Esophagus squamous epithelium (tissue), 5 donors: ENCODE measurements at regions not wholly inside any gene's neighbourhood (a gene's known extent, or its start where the extent isn't known, plus 50 kb on each side); places are given as distances from the start of the nearest gene placed in this dataset.

Experiments used
- DNase-seq: peaks from one replicate; lab custom pipeline; 2025; lab: John Stamatoyannopoulos, UW
- H3K27ac ChIP-seq, 4 donors: fragments of 200-600 bp; sonication (generic); one replicate each; pipeline ENCODE4 v1.5.1; 2016 to 2019; ENCODE audit warnings: mild to moderate bottlenecking in 1 of 4
- H3K27me3 ChIP-seq, 4 donors: fragments of 200-600 bp; sonication (generic); 1 replicate in 3 of 4; 2 replicates in 1 of 4; pipeline versions ENCODE4 v1.5.1 to v1.6.0; 2017 to 2021; ENCODE audit warnings: antibody characterized with exemption in 1 of 4
- H3K36me3 ChIP-seq, 3 donors: fragments of 200-600 bp; sonication (generic); one replicate each; pipeline ENCODE4 v1.5.1; 2016 to 2019
- H3K4me1 ChIP-seq, 3 donors: fragments of 200-600 bp; sonication (generic); one replicate each; pipeline ENCODE4 v1.5.1; 2017 to 2019
- H3K4me3 ChIP-seq, 4 donors: fragments of 200-600 bp; sonication (generic); 1 replicate in 3 of 4; 2 replicates in 1 of 4; pipeline ENCODE4 v1.5.1; 2016 to 2019; ENCODE audit warnings: mild to moderate bottlenecking in 2 of 4, moderate library complexity in 1 of 4
- H3K9me3 ChIP-seq, 3 donors: fragments of 200-600 bp; sonication (generic); one replicate each; pipeline ENCODE4 v1.5.1; 2016 to 2019
- POLR2A ChIP-seq, 4 donors: fragments of 450-650 bp; IDR thresholded peaks; one replicate each; pipeline ENCODE4 v1.6.1; 2017; ENCODE audit warnings: antibody characterized with exemption in 4 of 4, mild to moderate bottlenecking in 4 of 4, moderate library complexity in 3 of 4
- WGBS, 2 donors: methylation state at CpG; one replicate each; pipeline ENCODE4 v1.1.5; 2018; 5-methylcytosine and 5-hydroxymethylcytosine counted together
- intact Hi-C: fragments of 100-400 bp; cut with DNase I; formaldehyde crosslinking; loops from one replicate; pipeline ENCODE4 v1.15.0; 2022
- TF ChIP-seq, protein P1 (sequence below), 6 experiments: fragments of 450-650 bp in 4 of 6; fragments of 200-600 bp in 2 of 6; sonication (generic) in 2 of 6; IDR thresholded peaks; one replicate each; pipeline ENCODE4 v1.5.1; 2016 to 2019; ENCODE audit warnings: antibody characterized with exemption in 6 of 6, mild to moderate bottlenecking in 4 of 6, moderate library complexity in 4 of 6
- donor health status: DM: yes; HTN: yes; CAD: no.

DNA sequence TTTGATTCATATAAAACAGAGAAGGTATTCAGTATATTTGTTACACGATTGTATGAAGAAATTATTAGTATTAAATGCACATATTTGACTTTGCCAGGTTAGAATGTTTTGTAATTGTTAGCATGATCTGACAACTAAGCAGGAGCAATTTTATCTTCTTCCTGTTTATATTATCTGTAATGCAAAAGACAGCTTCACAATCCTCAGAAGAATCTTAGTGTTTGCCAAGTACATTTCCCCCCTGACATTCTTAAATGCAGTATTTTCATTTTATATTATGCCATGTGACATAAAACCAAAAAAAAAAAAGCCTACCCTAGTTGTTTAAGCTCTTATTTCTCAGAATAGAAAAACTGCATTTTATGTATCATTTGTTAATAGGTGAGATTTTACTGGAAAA lies 469.4 kb downstream of the FOXG1 start:
- intact Hi-C loops: no loop called here
- H3K36me3 ChIP-seq: no peaks in the 10 kb centered on the region
- WGBS, 2 donors: 31 to 36% methylated on average over 1 of the region's 1 CpG
- no peak for DNase-seq
- H3K27ac ChIP-seq: no peak overlapping the region
- TF ChIP-seq, protein P1, sequence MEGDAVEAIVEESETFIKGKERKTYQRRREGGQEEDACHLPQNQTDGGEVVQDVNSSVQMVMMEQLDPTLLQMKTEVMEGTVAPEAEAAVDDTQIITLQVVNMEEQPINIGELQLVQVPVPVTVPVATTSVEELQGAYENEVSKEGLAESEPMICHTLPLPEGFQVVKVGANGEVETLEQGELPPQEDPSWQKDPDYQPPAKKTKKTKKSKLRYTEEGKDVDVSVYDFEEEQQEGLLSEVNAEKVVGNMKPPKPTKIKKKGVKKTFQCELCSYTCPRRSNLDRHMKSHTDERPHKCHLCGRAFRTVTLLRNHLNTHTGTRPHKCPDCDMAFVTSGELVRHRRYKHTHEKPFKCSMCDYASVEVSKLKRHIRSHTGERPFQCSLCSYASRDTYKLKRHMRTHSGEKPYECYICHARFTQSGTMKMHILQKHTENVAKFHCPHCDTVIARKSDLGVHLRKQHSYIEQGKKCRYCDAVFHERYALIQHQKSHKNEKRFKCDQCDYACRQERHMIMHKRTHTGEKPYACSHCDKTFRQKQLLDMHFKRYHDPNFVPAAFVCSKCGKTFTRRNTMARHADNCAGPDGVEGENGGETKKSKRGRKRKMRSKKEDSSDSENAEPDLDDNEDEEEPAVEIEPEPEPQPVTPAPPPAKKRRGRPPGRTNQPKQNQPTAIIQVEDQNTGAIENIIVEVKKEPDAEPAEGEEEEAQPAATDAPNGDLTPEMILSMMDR (IDR thresholded peaks at IDR 0.05): no peak
- no peak for TF ChIP-seq POLR2A (IDR thresholded peaks at IDR 0.05)
- H3K9me3 ChIP-seq: no peaks in the 10 kb centered on the region
- H3K4me3 ChIP-seq: no peak overlapping the region
- no peaks in the 10 kb centered on the region for H3K27me3 ChIP-seq
- H3K4me1 ChIP-seq: no peaks in the 10 kb centered on the region

DNA sequence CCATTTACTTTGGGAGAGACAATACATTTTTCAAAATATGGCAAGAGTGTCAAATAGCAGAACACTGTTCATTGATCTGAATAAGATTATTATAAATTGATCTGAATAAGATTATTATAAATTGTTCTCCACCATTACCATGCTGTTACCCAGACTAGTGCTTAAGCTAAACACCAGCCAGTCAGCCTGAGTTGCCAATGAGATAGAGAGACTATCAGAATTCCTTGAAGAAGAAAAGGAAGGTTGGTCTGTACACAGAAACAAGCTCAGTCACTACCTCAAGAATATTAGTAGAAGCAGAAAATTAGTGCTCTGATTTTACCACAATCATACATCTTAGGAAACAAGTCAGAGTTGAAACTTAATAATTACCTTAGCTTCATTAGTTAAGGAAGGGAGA lies 469.8 kb downstream of the FOXG1 start:
- no peaks in the 10 kb centered on the region for H3K27me3 ChIP-seq
- intact Hi-C loops: no loop called here
- no peak overlapping the region for H3K4me3 ChIP-seq
- no peaks in the 10 kb centered on the region for H3K9me3 ChIP-seq
- no peak for DNase-seq
- no peaks in the 10 kb centered on the region for H3K4me1 ChIP-seq
- no peaks in the 10 kb centered on the region for H3K36me3 ChIP-seq
- TF ChIP-seq POLR2A (IDR thresholded peaks at IDR 0.05): no peak
- TF ChIP-seq, protein P1 (IDR thresholded peaks at IDR 0.05): no peak
- no peak overlapping the region for H3K27ac ChIP-seq

GRCh38 chr14:29236848-29237247 lies 470.3 kb downstream of the FOXG1 start:
- Histone ChIP-seq H3K9me3 (no peaks in the 10 kb centered on the region), H3K4me1 (no peaks in the 10 kb centered on the region), H3K4me3 (no peak overlapping the region), H3K36me3 (no peaks in the 10 kb centered on the region), H3K27me3 (no peaks in the 10 kb centered on the region), H3K27ac (no peak overlapping the region)
- DNase-seq: no peak
- intact Hi-C loops: no loop called here
- TF ChIP-seq POLR2A (IDR thresholded peaks at IDR 0.05): no peak
- TF ChIP-seq, protein P1 (IDR thresholded peaks at IDR 0.05): no peak
- 36 to 37% methylated on average over 2 of the region's 2 CpGs for WGBS, 2 donors

DNA sequence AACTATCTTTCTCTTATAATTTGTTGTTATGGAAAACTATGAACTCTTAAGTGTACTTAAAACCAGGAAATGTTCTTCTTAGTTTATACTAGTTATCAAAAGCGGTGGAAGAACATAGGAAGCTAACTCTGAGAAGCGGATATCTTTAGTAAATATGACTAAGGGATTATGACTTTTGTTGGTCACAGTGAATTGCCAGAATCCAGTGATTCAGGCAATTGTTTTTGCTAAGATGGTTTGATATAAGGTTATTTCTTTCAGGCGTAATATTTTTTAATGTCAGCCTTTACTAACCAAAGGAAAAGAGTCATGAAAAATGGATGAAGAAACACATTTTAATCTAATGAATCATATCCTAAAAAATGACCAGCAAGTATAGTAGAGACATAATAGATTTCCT lies 473.5 kb downstream of the FOXG1 start:
- TF ChIP-seq POLR2A (IDR thresholded peaks at IDR 0.05): no peak
- TF ChIP-seq, protein P1 (IDR thresholded peaks at IDR 0.05): no peak
- intact Hi-C loops: no loop called here
- Histone ChIP-seq H3K4me3 (no peak overlapping the region), H3K9me3 (no peaks in the 10 kb centered on the region), H3K27ac (no peak overlapping the region), H3K27me3 (no peaks in the 10 kb centered on the region), H3K36me3 (no peaks in the 10 kb centered on the region), H3K4me1 (no peaks in the 10 kb centered on the region)
- 42 to 57% methylated on average over 3 of the region's 3 CpGs for WGBS, 2 donors
- DNase-seq: no peak

GRCh38 chr14:29242755-29243754 lies 476.5 kb downstream of the FOXG1 start:
- no peaks in the 10 kb centered on the region for H3K27me3 ChIP-seq
- no peak for DNase-seq
- 57 to 61% methylated on average over 6 of the region's 6 CpGs for WGBS, 2 donors
- intact Hi-C loops: no loop called here
- no peaks in the 10 kb centered on the region for H3K4me1 ChIP-seq
- H3K9me3 ChIP-seq: no peaks in the 10 kb centered on the region
- TF ChIP-seq POLR2A (IDR thresholded peaks at IDR 0.05): no peak
- TF ChIP-seq, protein P1 (IDR thresholded peaks at IDR 0.05): no peak
- no peaks in the 10 kb centered on the region for H3K36me3 ChIP-seq
- no peak overlapping the region for H3K27ac ChIP-seq
- H3K4me3 ChIP-seq: no peak overlapping the region
